Activated CD4-positive, alpha-beta memory T cell treated with anti-CD3 and anti-CD28 coated beads, Interleukin-2, amount 10 ng/mL, durations not matched to agents 7 days and 5 days (primary cell): ENCODE measurements at regions not wholly inside any gene's neighbourhood (a gene's known extent, or its start where the extent isn't known, plus 50 kb on each side); places are given as distances from the start of the nearest gene placed in this dataset.
"Not testable (repeated sequence)": the region's sequence is repeated elsewhere in the genome, so short reads cannot be mapped to it uniquely, and the experiment has no call there.

ENCODE experiments used
- CTCF ChIA-PET: fragments of 350-600 bp; sonication (Branson Sonifier 250); formaldehyde crosslinking; loops from one replicate; lab custom pipeline; 2021; ENCODE audit warnings: antibody characterized with exemption, inconsistent platforms; lab: Charles Lee
- POLR2A ChIA-PET: fragments of 350-600 bp; sonication (Branson Sonifier 250); formaldehyde crosslinking; loops from one replicate; lab custom pipeline; 2021; ENCODE audit warnings: antibody characterized with exemption; lab: Charles Lee
- DNase-seq: peaks from one replicate; pipeline ENCODE4 v3.0.0-alpha.2; 2020
- H3K27ac Mint-ChIP-seq: one replicate; pipeline ENCODE4 v1.8.0; 2021; ENCODE audit warnings: mild to moderate bottlenecking, mixed read lengths
- H3K27me3 Mint-ChIP-seq: one replicate; pipeline ENCODE4 v1.8.0; 2021; ENCODE audit warnings: mixed read lengths
- H3K36me3 Mint-ChIP-seq: one replicate; pipeline ENCODE4 v1.8.0; 2021; ENCODE audit warnings: low read depth, mixed read lengths
- H3K4me1 Mint-ChIP-seq: one replicate; pipeline ENCODE4 v1.8.0; 2021; ENCODE audit warnings: mixed read lengths
- H3K4me3 Mint-ChIP-seq: one replicate; pipeline ENCODE4 v1.8.0; 2021; ENCODE audit warnings: mild to moderate bottlenecking, mixed read lengths
- H3K9me3 Mint-ChIP-seq: one replicate; pipeline ENCODE4 v1.8.0; 2021; ENCODE audit warnings: mixed read lengths

DNA sequence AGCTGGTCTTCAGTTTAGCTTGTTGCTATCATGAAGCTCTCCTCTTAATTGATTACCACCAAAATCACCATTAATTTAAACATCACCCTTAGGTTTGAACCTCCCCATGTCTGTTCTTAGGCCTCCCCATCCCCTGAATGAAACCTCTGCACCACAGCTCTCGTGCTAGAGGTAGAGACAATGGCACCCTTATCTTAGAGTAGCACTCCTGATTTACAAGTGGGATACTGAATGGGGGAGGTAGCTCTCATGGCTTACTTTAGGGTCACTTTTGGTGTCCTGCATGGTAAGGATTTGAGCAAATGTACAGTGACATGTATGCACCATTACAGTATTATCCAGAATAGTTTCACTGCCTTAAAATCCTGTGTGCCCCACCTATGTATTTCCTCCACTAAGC lies 115.6 kb upstream of the ADTRP start:
- H3K36me3 Mint-ChIP-seq: no peaks in the 10 kb centered on the region
- ChIA-PET CTCF (no interaction called here), POLR2A (no interaction called here)

DNA sequence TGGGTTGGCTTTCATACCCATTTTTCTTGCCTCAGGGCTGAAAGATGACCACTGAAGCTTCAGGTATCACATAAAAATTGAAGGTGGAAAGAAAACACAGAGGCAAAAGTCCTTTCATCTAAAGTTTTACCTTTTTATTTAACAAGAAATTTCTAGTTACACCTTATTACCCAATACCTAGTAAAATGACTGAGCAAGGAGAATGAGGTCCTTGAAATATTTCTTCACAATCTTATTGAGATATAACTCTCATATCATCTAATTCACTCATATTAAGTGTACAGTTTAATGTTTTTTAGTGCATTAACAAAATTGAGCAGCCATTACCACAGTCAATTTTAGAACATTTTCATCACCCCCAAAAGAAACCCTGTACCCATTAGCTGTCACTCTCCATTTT lies 112.9 kb upstream of the ADTRP start:
- no peaks in the 10 kb centered on the region for H3K4me1 Mint-ChIP-seq

More for the DNA sequence above, 115.6 kb upstream of the ADTRP start:
- no peak for DNase-seq
- peaks cover 13% of the 10 kb centered on the region for H3K27me3 Mint-ChIP-seq
- H3K4me1 Mint-ChIP-seq: no peaks in the 10 kb centered on the region
- H3K27ac Mint-ChIP-seq: no peak overlapping the region
- H3K9me3 Mint-ChIP-seq: no peaks in the 10 kb centered on the region
- no peak overlapping the region for H3K4me3 Mint-ChIP-seq

DNA sequence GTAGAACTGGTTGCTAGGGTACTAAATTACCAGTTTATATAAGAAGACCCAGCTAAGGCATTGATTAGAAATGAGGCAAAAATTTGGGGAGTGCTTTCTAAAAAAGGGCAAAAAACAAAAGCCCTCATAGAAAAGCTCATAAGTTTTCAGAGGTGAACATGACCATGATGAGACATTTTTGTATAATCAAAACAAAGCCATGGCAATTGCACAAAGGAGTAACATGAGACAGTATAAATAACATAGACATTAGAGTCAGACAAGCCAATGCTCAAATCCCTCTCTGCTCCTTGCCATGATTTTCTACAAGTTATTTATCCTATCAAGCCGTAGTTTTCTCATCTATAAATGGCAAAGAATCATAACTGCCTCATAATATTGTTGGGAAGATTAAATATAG lies 112.2 kb upstream of the ADTRP start:
- ChIA-PET CTCF (no interaction called here), POLR2A (no interaction called here)
- no peaks in the 10 kb centered on the region for H3K9me3 Mint-ChIP-seq
- no peaks in the 10 kb centered on the region for H3K4me1 Mint-ChIP-seq
- H3K36me3 Mint-ChIP-seq: no peaks in the 10 kb centered on the region
- peaks cover 8% of the 10 kb centered on the region for H3K27me3 Mint-ChIP-seq
- H3K27ac Mint-ChIP-seq: no peak overlapping the region
- DNase-seq: no peak
- H3K4me3 Mint-ChIP-seq: no peak overlapping the region

More for the DNA sequence above, 112.9 kb upstream of the ADTRP start:
- H3K9me3 Mint-ChIP-seq: no peaks in the 10 kb centered on the region
- no peak for DNase-seq
- no peak overlapping the region for H3K27ac Mint-ChIP-seq
- no peak overlapping the region for H3K4me3 Mint-ChIP-seq
- POLR2A ChIA-PET: no interaction called here
- peaks cover 8% of the 10 kb centered on the region for H3K27me3 Mint-ChIP-seq
- CTCF ChIA-PET: no interaction called here
- no peaks in the 10 kb centered on the region for H3K36me3 Mint-ChIP-seq

DNA sequence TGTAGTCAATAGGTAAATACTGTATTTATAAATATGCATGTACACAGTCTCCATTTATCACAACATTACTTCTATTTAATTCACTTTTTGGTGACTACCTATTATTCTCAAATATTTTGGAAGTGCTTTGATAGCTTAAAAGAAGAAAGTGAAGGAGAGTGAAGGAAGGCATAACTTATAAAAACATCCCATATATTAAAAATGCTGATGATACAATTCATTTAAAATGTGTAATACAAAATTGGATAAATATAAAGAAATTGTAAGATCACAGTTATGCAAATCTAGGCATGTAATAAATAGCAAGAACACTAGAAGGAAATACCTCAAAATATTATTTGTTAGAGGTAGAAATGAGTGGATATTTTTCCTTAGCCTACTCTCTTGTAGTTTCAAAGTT lies 111.6 kb upstream of the ADTRP start:
- DNase-seq: no peak
- POLR2A ChIA-PET: no interaction called here
- Mint-ChIP-seq H3K36me3 (no peaks in the 10 kb centered on the region), H3K9me3 (no peaks in the 10 kb centered on the region), H3K27ac (no peak overlapping the region), H3K4me1 (no peaks in the 10 kb centered on the region), H3K27me3 (peaks cover 7% of the 10 kb centered on the region), H3K4me3 (no peak overlapping the region)
- CTCF ChIA-PET: no interaction called here

DNA sequence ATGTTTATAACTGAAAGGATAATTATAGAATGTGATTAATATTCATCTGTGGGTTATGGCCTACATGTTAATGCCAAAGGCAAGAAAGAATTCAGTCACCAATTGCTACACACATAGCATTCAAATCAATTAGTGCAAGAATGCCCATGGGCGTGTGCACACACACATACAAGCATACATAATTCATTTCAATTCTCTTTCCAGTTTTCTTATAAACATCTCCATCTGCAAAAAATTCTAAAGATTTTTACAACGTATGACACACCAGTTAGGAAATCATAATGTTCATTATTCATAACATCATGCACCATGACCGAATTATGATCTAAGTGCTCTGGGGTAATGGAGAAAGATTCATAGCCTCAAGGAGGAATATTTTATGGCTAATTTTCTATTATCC lies 111.0 kb upstream of the ADTRP start:
- no peak for DNase-seq
- peaks cover 7% of the 10 kb centered on the region for H3K27me3 Mint-ChIP-seq
- CTCF ChIA-PET: no interaction called here
- H3K27ac Mint-ChIP-seq: no peak overlapping the region
- no peaks in the 10 kb centered on the region for H3K36me3 Mint-ChIP-seq
- H3K9me3 Mint-ChIP-seq: no peaks in the 10 kb centered on the region
- H3K4me1 Mint-ChIP-seq: no peaks in the 10 kb centered on the region
- H3K4me3 Mint-ChIP-seq: no peak overlapping the region
- POLR2A ChIA-PET: no interaction called here

DNA sequence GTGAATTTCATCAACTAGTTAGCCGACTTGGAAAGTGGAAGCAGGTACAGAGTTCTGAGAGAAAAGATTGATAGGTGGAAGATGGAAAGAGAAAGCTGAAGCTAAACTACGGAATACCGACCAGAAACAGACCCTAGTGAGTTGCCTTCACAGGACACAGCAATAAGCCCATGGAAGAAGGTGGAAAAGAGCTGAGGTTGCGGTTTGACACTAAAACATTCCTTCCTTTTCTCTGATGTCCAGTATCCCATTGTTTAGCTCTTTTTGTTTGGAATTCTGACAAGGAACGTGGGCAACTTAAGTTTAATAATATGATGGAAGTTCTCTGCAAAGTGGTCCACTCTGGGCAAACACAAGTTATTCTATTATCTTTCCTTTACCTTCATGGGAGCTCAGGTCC lies 110.1 kb upstream of the ADTRP start:
- peaks cover 3% of the 10 kb centered on the region for H3K27me3 Mint-ChIP-seq
- DNase-seq: no peak
- H3K4me3 Mint-ChIP-seq: no peak overlapping the region
- H3K36me3 Mint-ChIP-seq: no peaks in the 10 kb centered on the region
- H3K27ac Mint-ChIP-seq: no peak overlapping the region
- H3K4me1 Mint-ChIP-seq: no peaks in the 10 kb centered on the region
- no peaks in the 10 kb centered on the region for H3K9me3 Mint-ChIP-seq
- CTCF ChIA-PET: no interaction called here
- POLR2A ChIA-PET: no interaction called here

DNA sequence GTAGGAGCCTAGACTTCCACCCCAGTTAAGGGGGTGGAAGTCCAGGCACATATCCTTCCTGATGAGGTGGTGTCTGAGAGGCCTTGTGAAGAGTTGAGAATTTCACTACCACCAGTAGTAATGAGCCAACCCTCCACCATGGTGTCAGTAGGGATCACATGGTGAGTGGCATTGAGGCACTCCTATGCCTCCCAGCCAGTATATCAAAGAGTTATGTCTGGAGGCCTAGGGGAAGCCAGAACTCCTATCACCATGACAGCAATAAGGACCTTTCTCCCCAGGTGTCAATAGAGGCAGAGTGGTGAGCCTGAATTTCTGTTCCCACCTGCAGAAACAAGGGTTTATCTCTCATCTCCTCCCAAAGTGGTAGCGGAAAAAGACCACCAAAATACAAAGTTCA lies 106.6 kb upstream of the ADTRP start:
- H3K27ac Mint-ChIP-seq: no peak overlapping the region
- CTCF ChIA-PET: no interaction called here
- no peak overlapping the region for H3K4me3 Mint-ChIP-seq
- POLR2A ChIA-PET: no interaction called here
- H3K36me3 Mint-ChIP-seq: peaks cover 2% of the 10 kb centered on the region
- no peaks in the 10 kb centered on the region for H3K4me1 Mint-ChIP-seq
- peaks cover 4% of the 10 kb centered on the region for H3K27me3 Mint-ChIP-seq
- peaks cover 3% of the 10 kb centered on the region for H3K9me3 Mint-ChIP-seq
- DNase-seq: no peak

DNA sequence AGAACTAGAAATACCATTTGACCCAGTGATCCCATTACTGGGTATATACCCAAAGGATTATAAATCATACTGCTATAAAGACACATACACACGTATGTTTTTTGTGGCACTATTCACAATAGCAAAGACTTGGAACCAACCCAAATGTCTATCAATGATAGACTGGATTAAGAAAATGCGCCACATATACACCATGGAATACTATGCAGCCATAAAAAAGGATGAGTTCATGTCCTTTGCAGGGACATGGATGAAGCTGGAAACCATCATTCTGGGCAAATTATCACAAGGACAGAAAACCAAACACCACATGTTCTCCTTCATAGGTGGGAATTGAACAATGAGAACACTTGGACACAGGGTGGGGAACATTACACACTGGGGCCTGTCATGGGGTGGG lies 104.9 kb upstream of the ADTRP start:
- H3K4me1 Mint-ChIP-seq, H3K36me3 Mint-ChIP-seq, DNase-seq, H3K27me3 Mint-ChIP-seq, H3K9me3 Mint-ChIP-seq, H3K27ac Mint-ChIP-seq, H3K4me3 Mint-ChIP-seq, POLR2A ChIA-PET: not testable (repeated sequence)
- CTCF ChIA-PET: interaction anchor here (0.6 kb wide), 1 partner anchor 725 kb away, joined by 5 read pairs; no protein-coding TSS in a partner anchor

DNA sequence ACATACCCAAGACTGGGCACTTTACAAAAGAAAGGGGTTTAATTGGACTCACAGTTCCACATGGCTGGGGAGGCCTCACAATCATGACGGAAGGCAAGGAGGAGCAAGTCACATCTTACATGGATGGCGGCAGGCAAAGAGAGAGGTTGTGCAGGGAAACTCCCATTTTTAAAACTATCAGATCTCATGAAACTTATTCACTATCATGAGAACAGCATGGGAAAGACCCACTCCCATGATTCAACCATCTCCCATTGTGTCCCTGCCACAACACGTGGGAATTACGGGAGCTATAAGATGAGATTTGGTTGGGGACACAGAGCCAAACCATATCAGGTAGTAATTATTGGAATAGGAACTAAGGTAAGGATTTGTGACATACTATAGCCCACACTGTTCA lies 101.6 kb upstream of the ADTRP start:
- CTCF ChIA-PET, H3K4me3 Mint-ChIP-seq, H3K4me1 Mint-ChIP-seq, H3K9me3 Mint-ChIP-seq, H3K36me3 Mint-ChIP-seq, H3K27ac Mint-ChIP-seq, POLR2A ChIA-PET, DNase-seq, H3K27me3 Mint-ChIP-seq: not testable (repeated sequence)

DNA sequence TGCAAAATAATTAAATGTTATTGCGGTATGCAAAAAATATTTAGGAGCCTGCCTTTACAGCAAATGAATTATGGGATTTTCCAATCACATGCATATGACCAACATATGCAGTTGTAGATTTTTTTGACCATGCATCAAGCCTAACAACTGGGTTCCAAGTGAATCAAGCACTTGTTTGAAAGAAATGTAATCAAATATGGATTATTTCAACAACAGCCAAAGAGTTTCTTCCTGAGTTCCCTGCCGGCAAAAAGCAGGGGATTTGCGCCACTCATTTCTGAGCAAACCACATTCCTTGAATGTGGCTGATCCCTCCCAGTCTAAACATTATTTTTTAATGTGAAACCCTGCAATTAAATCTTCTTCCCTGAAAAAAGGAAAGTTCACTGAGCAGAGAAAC lies 100.1 kb upstream of the ADTRP start:
- H3K27me3 Mint-ChIP-seq: peaks cover 5% of the 10 kb centered on the region
- ChIA-PET POLR2A (no interaction called here), CTCF (no interaction called here)
- H3K4me3 Mint-ChIP-seq: no peak overlapping the region
- H3K9me3 Mint-ChIP-seq: peaks cover 5% of the 10 kb centered on the region
- H3K27ac Mint-ChIP-seq: no peak overlapping the region
- no peaks in the 10 kb centered on the region for H3K4me1 Mint-ChIP-seq
- peaks cover 2% of the 10 kb centered on the region for H3K36me3 Mint-ChIP-seq
- DNase-seq: no peak

DNA sequence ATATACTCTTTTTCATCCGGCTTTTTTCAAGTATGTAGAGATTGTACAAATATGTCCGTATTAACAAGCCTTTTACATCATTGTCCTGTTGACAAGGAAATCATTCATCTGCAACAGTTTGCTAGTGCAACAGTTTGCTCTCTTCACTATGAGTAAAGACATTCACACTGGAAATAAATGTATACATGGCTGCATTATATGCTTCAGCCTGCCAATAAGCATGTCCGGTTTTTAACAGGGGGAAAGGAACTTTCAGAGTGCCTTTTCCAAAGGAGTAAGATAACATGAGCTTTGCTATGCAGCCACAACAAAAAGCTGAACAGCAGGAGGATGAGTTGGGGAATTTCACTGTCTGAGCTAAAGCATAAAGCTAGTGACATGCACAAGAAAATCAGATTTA lies 99.4 kb upstream of the ADTRP start:
- Mint-ChIP-seq H3K4me3 (no peak overlapping the region), H3K27me3 (peaks cover 5% of the 10 kb centered on the region), H3K36me3 (peaks cover 2% of the 10 kb centered on the region), H3K27ac (no peak overlapping the region), H3K4me1 (no peaks in the 10 kb centered on the region), H3K9me3 (peaks cover 5% of the 10 kb centered on the region)
- ChIA-PET CTCF (no interaction called here), POLR2A (no interaction called here)
- DNase-seq: no peak

DNA sequence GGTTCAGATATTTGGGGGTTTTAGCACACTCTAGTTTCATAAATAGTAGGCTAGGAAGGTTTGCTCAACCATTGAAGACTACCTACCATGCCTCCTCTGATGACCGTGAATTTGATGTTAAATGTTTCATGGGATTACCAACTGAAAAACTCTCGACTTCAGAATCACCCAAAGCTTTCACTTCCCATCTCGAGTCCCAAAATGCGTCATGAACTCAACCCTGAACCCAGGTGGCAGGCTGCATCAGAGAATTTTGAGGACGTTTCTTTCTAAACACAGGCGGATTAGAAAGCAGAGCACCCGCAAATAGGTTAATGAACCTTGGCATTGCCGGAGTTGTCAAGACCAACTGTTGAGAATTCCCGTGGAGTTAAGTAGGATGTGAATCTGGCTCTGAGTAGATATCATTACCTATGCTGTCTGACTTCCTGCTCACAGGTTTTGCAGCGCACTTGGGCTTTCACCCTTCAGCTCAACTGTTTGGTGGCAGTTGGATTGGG lies 98.4 kb upstream of the ADTRP start:
- Mint-ChIP-seq H3K27me3 (peaks cover 5% of the 10 kb centered on the region), H3K4me1 (no peaks in the 10 kb centered on the region), H3K36me3 (peaks cover 2% of the 10 kb centered on the region), H3K9me3 (peaks cover 5% of the 10 kb centered on the region), H3K27ac (no peak overlapping the region), H3K4me3 (no peak overlapping the region)
- POLR2A ChIA-PET: no interaction called here
- no peak for DNase-seq
- CTCF ChIA-PET: no interaction called here

DNA sequence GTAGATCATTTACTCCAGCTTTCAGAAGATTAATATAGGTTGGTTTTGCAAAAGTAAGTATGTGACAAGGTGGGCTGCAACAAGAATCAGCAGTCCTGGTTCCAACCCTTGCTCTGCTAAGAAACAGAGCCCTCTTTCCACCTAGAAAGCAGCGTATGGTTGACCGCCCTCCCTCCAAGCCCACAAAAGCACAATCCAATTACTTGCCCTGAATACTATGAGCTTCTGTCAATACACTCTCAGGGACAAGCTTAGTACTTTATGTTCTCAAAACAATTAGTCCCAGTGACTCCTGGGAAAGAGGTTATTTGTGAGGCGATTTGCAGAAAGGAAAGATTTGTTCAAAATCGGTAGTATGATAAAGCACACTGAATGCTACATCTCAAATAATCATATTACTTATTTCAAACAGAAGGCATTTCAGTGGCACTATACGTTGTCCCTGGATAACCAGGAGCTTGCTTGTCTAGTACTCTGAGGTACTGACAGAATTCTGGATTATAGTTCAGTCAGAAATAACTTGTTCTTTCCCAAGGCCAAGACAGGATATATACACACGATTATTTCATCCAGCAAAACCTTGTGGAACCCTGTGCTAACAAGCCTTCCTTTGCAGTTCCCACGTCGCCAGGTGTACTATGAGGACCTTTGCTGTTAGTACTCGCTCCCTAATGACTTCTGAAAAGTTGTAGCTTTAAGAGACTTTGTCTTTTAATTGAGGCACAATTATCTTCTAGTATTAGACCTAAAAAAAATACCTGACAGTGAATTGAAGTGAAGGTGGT lies 96.9 kb upstream of the ADTRP start:
- no peaks in the 10 kb centered on the region for H3K36me3 Mint-ChIP-seq
- H3K4me3 Mint-ChIP-seq: no peak overlapping the region
- H3K9me3 Mint-ChIP-seq: peaks cover 9% of the 10 kb centered on the region
- no peaks in the 10 kb centered on the region for H3K4me1 Mint-ChIP-seq
- DNase-seq: no peak
- ChIA-PET POLR2A (no interaction called here), CTCF (no interaction called here)
- H3K27ac Mint-ChIP-seq: no peak overlapping the region
- peaks cover 3% of the 10 kb centered on the region for H3K27me3 Mint-ChIP-seq

DNA sequence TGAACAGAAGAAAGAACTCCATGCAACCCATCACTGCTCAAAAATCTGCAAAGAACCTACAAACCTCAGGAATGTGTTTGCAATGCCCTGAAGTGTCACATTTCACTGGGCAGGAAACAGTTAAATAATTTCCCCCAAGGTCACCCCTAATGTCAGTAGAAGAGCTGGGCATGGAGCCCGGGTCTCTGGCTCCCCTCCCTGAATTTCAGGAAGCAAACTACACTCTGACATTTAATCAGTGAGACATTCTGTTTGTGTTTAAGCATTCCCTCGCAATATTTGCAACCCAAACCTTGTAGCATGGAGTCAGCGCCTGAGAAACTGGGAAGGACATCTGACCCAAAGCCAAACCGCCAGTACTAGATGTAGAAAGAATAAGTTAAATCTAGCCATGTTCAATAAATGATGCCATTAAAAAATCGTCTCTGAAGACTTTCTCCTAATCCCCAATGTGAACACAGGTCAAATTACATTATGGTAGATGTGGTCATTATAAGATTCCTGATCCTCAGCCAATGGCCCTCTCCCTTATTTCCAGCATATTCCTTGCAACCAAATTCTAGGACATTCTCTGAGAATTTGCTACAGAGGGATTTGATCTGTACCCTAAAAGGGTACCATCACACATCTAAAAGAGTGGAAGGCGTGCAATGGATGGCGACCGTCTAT lies 91.2 kb upstream of the ADTRP start:
- Mint-ChIP-seq H3K27ac (no peak overlapping the region), H3K9me3 (peaks cover 6% of the 10 kb centered on the region), H3K4me1 (no peaks in the 10 kb centered on the region), H3K27me3 (peaks cover 3% of the 10 kb centered on the region), H3K36me3 (no peaks in the 10 kb centered on the region), H3K4me3 (no peak overlapping the region)
- CTCF ChIA-PET: no interaction called here
- POLR2A ChIA-PET: no interaction called here
- DNase-seq: no peak
